IMR-90 (cell line): ENCODE measurements at regions not wholly inside any gene's neighbourhood (a gene's known extent, or its start where the extent isn't known, plus 50 kb on each side); places are given as distances from the start of the nearest gene placed in this dataset. TPM values are rescaled to one million over a fixed set of nuclear protein-coding genes. Genes with fewer than 3 reads are reported as not detected.

Experiments used
- MAZ ChIP-seq: IDR thresholded peaks from 2 replicates; pipeline ENCODE4 v1.6.1; 2012; ENCODE audit warnings: low read depth, mild to moderate bottlenecking, low read length, improper control_type of control experiment, moderate library complexity, borderline replicate concordance
- microRNA-seq, 2 experiments: library from miRNA; stranded (forward) in 1 of 2; unstranded in 1 of 2; fragments of 10-50 nt in 1 of 2; fragments of <30 nt in 1 of 2; gene quantifications in 1 of 2; microRNA quantifications in 1 of 2; one replicate each; pipeline versions ENCODE3 to v1.1.0; 2013 to 2020; ENCODE audit not compliant: insufficient read depth in 1 of 2, insufficient read length in 1 of 2, unreplicated experiment in 1 of 2
- small RNA-seq, 5 experiments: library from RNA; depleted of rRNA; stranded (forward); fragments of <200 nt; gene quantifications; one replicate each; pipeline ENCODE3, GENCODE V24; 2012

GRCh38 chr3:111012388-111013248 lies 59.0 kb upstream of the NECTIN3 start (continued):
- TF ChIP-seq MAZ = no peak

Small RNA genes in the stretch of these regions (microRNA-seq; reads per million reads assigned to microRNA genes)
- not detected for gene AC078918.1 (ENCODE audit: insufficient read depth, insufficient read length)
- gene MIR4445 (ENCODE audit: insufficient read depth in 1 of 2, insufficient read length in 1 of 2, unreplicated experiment in 1 of 2) = 0 reads per million in 2 experiments
- not detected for gene RF00019 (ENCODE audit: insufficient read depth, insufficient read length)
- not detected for gene RNU6ATAC15P (ENCODE audit: insufficient read depth, insufficient read length)

Small RNA genes in the stretch of these regions (small RNA-seq; reads per million reads assigned to genes)
- gene AC078918.1 = 0 reads per million in 5 experiments
- 0 reads per million in 5 experiments for gene MIR4445
- 0 reads per million in 5 experiments for gene RF00019
- 0 to 0.15 (median 0) reads per million in 5 experiments for gene RNU6ATAC15P
